ENCODE measurements at regions not wholly inside any gene's neighbourhood (a gene's known extent, or its start where the extent isn't known, plus 50 kb on each side); places are given as distances from the start of the nearest gene placed in this dataset.
"Not testable (repeated sequence)": the region's sequence is repeated elsewhere in the genome, so short reads cannot be mapped to it uniquely, and the experiment has no call there.

- DNase-seq, result no peak
These were observed 630.8 kb upstream of the GBE1 start for GRCh38 chr3:82392203-82392775.

- DNase-seq, result no peak
These were observed 629.4 kb upstream of the GBE1 start for GRCh38 chr3:82390868-82391267.

GRCh38 chr3:82386647-82387046 lies 625.2 kb upstream of the GBE1 start:
- no peak for DNase-seq

- no peak for DNase-seq
These were observed 622.7 kb upstream of the GBE1 start for GRCh38 chr3:82384181-82384580.

GRCh38 chr3:82382831-82383230 lies 621.4 kb upstream of the GBE1 start:
- DNase-seq, result no peak

- DNase-seq, result no peak
These were observed 616.9 kb upstream of the GBE1 start for GRCh38 chr3:82378392-82378791.

- no peak for DNase-seq
These were observed 615.4 kb upstream of the GBE1 start for GRCh38 chr3:82376883-82377282.

GRCh38 chr3:82373833-82374232 lies 612.4 kb upstream of the GBE1 start:
- DNase-seq, result not testable (repeated sequence)

GRCh38 chr3:82364827-82365226 lies 603.4 kb upstream of the GBE1 start:
- no peak for DNase-seq

- DNase-seq, result no peak
These were observed 601.7 kb upstream of the GBE1 start for GRCh38 chr3:82363131-82363530.

GRCh38 chr3:82355228-82355627 lies 593.8 kb upstream of the GBE1 start:
- no peak for DNase-seq

GRCh38 chr3:82354228-82354627 lies 592.8 kb upstream of the GBE1 start:
- no peak for DNase-seq

- DNase-seq, result no peak
These were observed 592.1 kb upstream of the GBE1 start for GRCh38 chr3:82353306-82354171.

- DNase-seq, result no peak
These were observed 586.1 kb upstream of the GBE1 start for GRCh38 chr3:82347585-82347984.

- no peak for DNase-seq
These were observed 581.1 kb upstream of the GBE1 start for GRCh38 chr3:82342521-82342920.

- no peak for DNase-seq
These were observed 567.9 kb upstream of the GBE1 start for GRCh38 chr3:82329300-82329699.

GRCh38 chr3:82311901-82312300 lies 550.5 kb upstream of the GBE1 start:
- no peak for DNase-seq

GRCh38 chr3:82308755-82309154 lies 547.3 kb upstream of the GBE1 start:
- no peak for DNase-seq

GRCh38 chr3:82306189-82306588 lies 544.7 kb upstream of the GBE1 start:
- no peak for DNase-seq

GRCh38 chr3:82294609-82295008 lies 533.2 kb upstream of the GBE1 start:
- no peak for DNase-seq

GRCh38 chr3:82293867-82294266 lies 532.4 kb upstream of the GBE1 start:
- DNase-seq, result no peak

GRCh38 chr3:82293435-82293834 lies 532.0 kb upstream of the GBE1 start:
- no peak for DNase-seq

- no peak for DNase-seq
These were observed 526.1 kb upstream of the GBE1 start for GRCh38 chr3:82287562-82287961.

GRCh38 chr3:82281205-82281604 lies 519.8 kb upstream of the GBE1 start:
- peak; percentile 15 for DNase-seq
